GM19023 (cell line): ENCODE measurements at regions not wholly inside any gene's neighbourhood (a gene's known extent, or its start where the extent isn't known, plus 50 kb on each side); places are given as distances from the start of the nearest gene placed in this dataset.
"Not testable (repeated sequence)": the region's sequence is repeated elsewhere in the genome, so short reads cannot be mapped to it uniquely, and the experiment has no call there.

Experiments
- ATAC-seq: cut with Tn5 transposase; IDR thresholded peaks from one replicate; pipeline ENCODE4 v1.9.1; 2021; ENCODE audit warnings: mild to moderate bottlenecking, moderate library complexity; ENCODE audit not compliant: unreplicated experiment

- no peak for ATAC-seq
Measured at GRCh38 chr5:112570708-112571444, 151.8 kb upstream of the EPB41L4A start.

GRCh38 chr5:112573441-112573840 is 154.4 kb upstream of the EPB41L4A start:
- ATAC-seq: no peak

- ATAC-seq: no peak
Measured at GRCh38 chr5:112574536-112574935, 155.5 kb upstream of the EPB41L4A start.

GRCh38 chr5:112576298-112576925 is 157.3 kb upstream of the EPB41L4A start:
- ATAC-seq: no peak

GRCh38 chr5:112579599-112580170 is 158.0 kb upstream of the APC start:
- no peak for ATAC-seq

- ATAC-seq: no peak
Measured at GRCh38 chr5:112581811-112582320, 155.8 kb upstream of the APC start.

GRCh38 chr5:112583166-112583565 is 154.5 kb upstream of the APC start:
- ATAC-seq: no peak

GRCh38 chr5:112584781-112585180 is 152.9 kb upstream of the APC start:
- ATAC-seq: no peak

GRCh38 chr5:112586596-112587062 is 151.1 kb upstream of the APC start:
- peak; percentile 50 for ATAC-seq

GRCh38 chr5:112590858-112591257 is 146.8 kb upstream of the APC start:
- not testable (repeated sequence) for ATAC-seq

- ATAC-seq: no peak
Measured at GRCh38 chr5:112594095-112594850, 143.4 kb upstream of the APC start.

- ATAC-seq: no peak
Measured at GRCh38 chr5:112594941-112595340, 142.7 kb upstream of the APC start.

- ATAC-seq: no peak
Measured at GRCh38 chr5:112597831-112598230, 139.9 kb upstream of the APC start.

- not testable (repeated sequence) for ATAC-seq
Measured at GRCh38 chr5:112600510-112600909, 137.2 kb upstream of the APC start.

GRCh38 chr5:112604732-112605630 is 132.7 kb upstream of the APC start:
- peak; percentile 92 for ATAC-seq

GRCh38 chr5:112608975-112609374 is 128.7 kb upstream of the APC start:
- no peak for ATAC-seq

GRCh38 chr5:112612663-112613062 is 125.0 kb upstream of the APC start:
- ATAC-seq: no peak

GRCh38 chr5:112614285-112614684 is 123.4 kb upstream of the APC start:
- ATAC-seq: no peak

GRCh38 chr5:112614986-112615385 is 122.7 kb upstream of the APC start:
- no peak for ATAC-seq
